Mesenchymal stem cell (in vitro differentiated cells and primary cell): ENCODE measurements at regions not wholly inside any gene's neighbourhood (a gene's known extent, or its start where the extent isn't known, plus 50 kb on each side); places are given as distances from the start of the nearest gene placed in this dataset.

Experiments
- DNase-seq: peaks from one replicate; pipeline ENCODE4 v3.0.0-alpha.2; 2013
- H2AFZ ChIP-seq: one replicate; pipeline ENCODE4 v1.6.1; 2013; ENCODE audit warnings: low read depth, mild to moderate bottlenecking, control low read depth, inconsistent platforms, low read length, moderate library complexity
- H2AK5ac ChIP-seq: 2 replicates; pipeline ENCODE4 v1.6.1; 2013; ENCODE audit warnings: low read length, moderate library complexity, mild to moderate bottlenecking, inconsistent platforms; ENCODE audit not compliant: severe bottlenecking
- H2BK120ac ChIP-seq: one replicate; pipeline ENCODE4 v1.6.1; 2013; ENCODE audit warnings: low read depth, mild to moderate bottlenecking, inconsistent platforms, low read length, moderate library complexity
- H2BK12ac ChIP-seq, 2 experiments: one replicate each; pipeline ENCODE4 v1.6.1; 2013; ENCODE audit warnings: inconsistent platforms in 2 of 2, low read length in 2 of 2, mild to moderate bottlenecking in 2 of 2, moderate library complexity in 2 of 2, control low read depth in 1 of 2
- H2BK15ac ChIP-seq: one replicate; pipeline ENCODE4 v1.6.1; 2013; ENCODE audit warnings: mild to moderate bottlenecking, low read depth, inconsistent platforms; ENCODE audit not compliant: poor library complexity, severe bottlenecking
- H2BK5ac ChIP-seq: 2 replicates; pipeline ENCODE4 v1.6.1; 2013; ENCODE audit warnings: low read depth, mild to moderate bottlenecking, low read length, control low read depth, inconsistent platforms; ENCODE audit not compliant: poor library complexity, severe bottlenecking
- H3K14ac ChIP-seq, 2 experiments: one replicate each; pipeline ENCODE4 v1.6.1; 2013; ENCODE audit warnings: inconsistent platforms in 2 of 2, low read length in 2 of 2, control low read depth in 1 of 2, mild to moderate bottlenecking in 1 of 2, moderate library complexity in 1 of 2
- H3K18ac ChIP-seq, 2 experiments: one replicate each; pipeline ENCODE4 v1.6.1; 2013; ENCODE audit warnings: inconsistent platforms in 2 of 2, low read length in 2 of 2, control low read depth in 1 of 2, low read depth in 1 of 2, mild to moderate bottlenecking in 1 of 2
- H3K23ac ChIP-seq, 2 experiments: one replicate each; pipeline ENCODE4 v1.6.1; 2013; ENCODE audit warnings: inconsistent platforms in 2 of 2, low read length in 2 of 2, mild to moderate bottlenecking in 2 of 2, moderate library complexity in 2 of 2, control low read depth in 1 of 2
- H3K27ac ChIP-seq: 2 replicates; pipeline ENCODE4 v1.5.1; 2013; ENCODE audit warnings: mild to moderate bottlenecking, moderate library complexity, low read length, control low read depth, inconsistent platforms; ENCODE audit not compliant: poor library complexity, severe bottlenecking
- H3K27me3 ChIP-seq, 2 experiments: 2 replicates each; pipeline versions ENCODE4 v1.6.1 to v1.7.0; 2013; ENCODE audit warnings: low read length in 2 of 2, mild to moderate bottlenecking in 2 of 2, moderate library complexity in 2 of 2, control low read depth in 1 of 2, inconsistent platforms in 1 of 2; ENCODE audit not compliant: control insufficient read depth in 1 of 2, insufficient read depth in 1 of 2
- H3K36me3 ChIP-seq, 2 experiments: 2 replicates each; pipeline versions ENCODE4 v1.6.1 to v1.7.0; 2013; ENCODE audit warnings: low read length in 2 of 2, control low read depth in 1 of 2, inconsistent platforms in 1 of 2, low read depth in 1 of 2, mild to moderate bottlenecking in 1 of 2; ENCODE audit not compliant: insufficient read depth in 2 of 2, control insufficient read depth in 1 of 2
- H3K4ac ChIP-seq, 2 experiments: one replicate each; pipeline ENCODE4 v1.6.1; 2013; ENCODE audit warnings: inconsistent platforms in 2 of 2, low read length in 2 of 2, mild to moderate bottlenecking in 2 of 2, moderate library complexity in 2 of 2, control low read depth in 1 of 2, low read depth in 1 of 2
- H3K4me1 ChIP-seq: 2 replicates; pipeline ENCODE4 v1.6.1; 2013; ENCODE audit warnings: low read depth, low read length, control low read depth; ENCODE audit not compliant: control insufficient read depth, insufficient read depth
- H3K4me2 ChIP-seq: 2 replicates; pipeline ENCODE4 v1.6.1; 2013; ENCODE audit warnings: low read length, mild to moderate bottlenecking, inconsistent platforms; ENCODE audit not compliant: poor library complexity, severe bottlenecking
- H3K4me3 ChIP-seq, 2 experiments: 2 replicates each; pipeline versions ENCODE4 v1.5.1 to v1.7.0; 2013; ENCODE audit warnings: low read length in 2 of 2, mild to moderate bottlenecking in 2 of 2, control low read depth in 1 of 2, low read depth in 1 of 2; ENCODE audit not compliant: insufficient read depth in 1 of 2
- H3K79me1 ChIP-seq: replicated peaks from 2 replicates; pipeline ENCODE4 v1.6.1; 2013; ENCODE audit warnings: mild to moderate bottlenecking, control low read depth, low read length, inconsistent platforms; ENCODE audit not compliant: poor library complexity, severe bottlenecking
- H3K9ac ChIP-seq: 2 replicates; pipeline ENCODE4 v1.7.0; 2013; ENCODE audit warnings: mild to moderate bottlenecking, low read length, moderate library complexity
- H3K9me3 ChIP-seq: 2 replicates; pipeline ENCODE4 v1.7.0; 2013; ENCODE audit warnings: mild to moderate bottlenecking, low read length; ENCODE audit not compliant: control insufficient read depth
- H4K8ac ChIP-seq: one replicate; pipeline ENCODE4 v1.6.1; 2013; ENCODE audit warnings: inconsistent platforms, mild to moderate bottlenecking, low read length, moderate library complexity
- H4K91ac ChIP-seq: one replicate; pipeline ENCODE4 v1.6.1; 2013; ENCODE audit warnings: mild to moderate bottlenecking, low read length, inconsistent platforms
- WGBS: methylation state at CpG from one replicate; pipeline ENCODE4 v1.1.7; 2013; ENCODE audit warnings: mixed read lengths; 5-methylcytosine and 5-hydroxymethylcytosine counted together

DNA sequence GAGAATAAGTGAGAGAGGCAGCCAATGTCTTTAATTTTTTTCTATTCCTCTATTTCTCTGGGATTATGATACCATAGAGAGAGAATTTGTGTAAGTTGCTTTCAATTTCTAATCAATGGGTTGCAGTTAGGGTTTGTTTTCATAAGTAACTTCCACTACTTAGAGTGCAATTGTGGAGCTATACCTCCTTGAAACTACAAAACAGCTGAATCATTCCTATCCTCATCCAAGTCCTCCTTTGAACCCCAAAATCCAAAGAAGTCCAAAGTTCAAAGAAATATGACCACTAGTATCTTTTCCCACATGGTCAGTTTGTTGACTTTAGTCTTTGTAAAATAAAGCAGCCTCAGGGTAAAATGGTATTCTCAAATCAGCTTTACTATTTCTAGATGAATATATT is 1085.4 kb upstream of the INTU start:
- no peak for DNase-seq
- Histone ChIP-seq H2BK15ac (no peak overlapping the region), H3K18ac (no peak overlapping the region)

DNA sequence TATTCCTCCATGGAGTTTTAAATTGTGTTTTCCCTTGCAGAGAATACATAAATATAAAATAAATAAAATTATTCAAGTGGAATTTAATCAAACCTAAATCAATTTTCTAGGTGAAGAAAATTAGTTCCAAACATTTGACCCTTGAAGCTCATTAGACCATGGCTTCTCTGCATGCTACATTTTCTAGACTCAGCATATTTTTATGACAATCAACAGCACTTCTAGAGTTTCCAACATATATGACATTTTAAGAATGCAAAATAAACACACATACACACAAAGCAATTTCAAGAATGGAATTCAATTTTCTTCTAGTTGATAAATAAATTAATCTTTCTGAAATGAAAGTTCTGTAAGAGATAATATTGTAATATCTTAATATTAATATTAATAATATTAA is 1083.9 kb upstream of the INTU start:
- Histone ChIP-seq H3K4me3 (no peak overlapping the region), H3K27me3 (no peaks in the 10 kb centered on the region), H3K79me1 (no peaks in the 10 kb centered on the region), H2AFZ (no peak overlapping the region), H2AK5ac (no peak overlapping the region), H2BK120ac (no peak overlapping the region), H3K23ac (no peak overlapping the region), H3K9me3 (no peaks in the 10 kb centered on the region), H3K4ac (no peak overlapping the region), H3K27ac (no peak overlapping the region), H2BK12ac (no peak overlapping the region), H2BK5ac (no peak overlapping the region), H3K18ac (no peak overlapping the region), H3K4me1 (no peaks in the 10 kb centered on the region), H4K8ac (no peak overlapping the region), H3K9ac (no peak overlapping the region), H3K36me3 (no peaks in the 10 kb centered on the region), H3K4me2 (no peak overlapping the region), H2BK15ac (no peak overlapping the region), H4K91ac (no peak overlapping the region), H3K14ac (no peak overlapping the region)
- DNase-seq = no peak

More for the DNA sequence above, 1085.4 kb upstream of the INTU start:
- Histone ChIP-seq H2AK5ac (no peak overlapping the region), H3K14ac (no peak overlapping the region), H4K91ac (no peak overlapping the region), H3K4me3 (no peak overlapping the region), H3K27ac (no peak overlapping the region), H3K79me1 (no peaks in the 10 kb centered on the region), H2BK5ac (no peak overlapping the region), H3K4ac (no peak overlapping the region), H3K23ac (no peak overlapping the region), H3K36me3 (no peaks in the 10 kb centered on the region), H3K9me3 (no peaks in the 10 kb centered on the region), H3K4me2 (no peak overlapping the region), H3K4me1 (no peaks in the 10 kb centered on the region), H2BK12ac (no peak overlapping the region), H2AFZ (no peak overlapping the region), H3K9ac (no peak overlapping the region), H2BK120ac (no peak overlapping the region), H3K27me3 (no peaks in the 10 kb centered on the region), H4K8ac (no peak overlapping the region)

DNA sequence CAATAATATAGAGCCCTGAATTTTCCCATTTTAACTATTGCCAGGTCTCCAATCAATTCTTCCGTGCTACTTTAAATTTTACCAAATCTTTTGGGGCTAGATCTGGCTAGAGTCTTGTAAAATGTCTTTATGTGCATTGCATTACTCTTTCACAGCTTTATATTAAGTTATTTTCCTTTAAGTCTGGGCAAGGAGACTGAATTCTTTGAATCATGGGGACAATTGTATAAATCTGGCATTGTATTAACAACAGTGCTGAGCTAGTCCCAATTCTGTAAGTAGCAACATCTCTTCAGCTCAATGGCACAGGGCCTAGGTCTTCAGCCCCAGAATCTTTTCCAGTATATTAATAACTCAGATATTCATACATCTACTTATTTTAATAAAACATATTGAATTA is 1080.4 kb upstream of the INTU start:
- Histone ChIP-seq H3K9me3 (no peaks in the 10 kb centered on the region), H3K4me3 (no peak overlapping the region), H4K8ac (no peak overlapping the region), H3K79me1 (no peaks in the 10 kb centered on the region), H3K18ac (no peak overlapping the region), H3K4me1 (no peaks in the 10 kb centered on the region), H2BK120ac (no peak overlapping the region), H2BK12ac (no peak overlapping the region), H3K27ac (no peak overlapping the region), H3K36me3 (no peaks in the 10 kb centered on the region), H4K91ac (no peak overlapping the region), H2AFZ (no peak overlapping the region), H3K23ac (no peak overlapping the region), H2BK15ac (no peak overlapping the region), H3K4me2 (no peak overlapping the region), H3K27me3 (no peaks in the 10 kb centered on the region), H3K14ac (no peak overlapping the region), H3K9ac (no peak overlapping the region), H2BK5ac (no peak overlapping the region), H3K4ac (no peak overlapping the region), H2AK5ac (no peak overlapping the region)
- WGBS = no CpG with 5 or more reads among the region's 1 CpG
- no peak for DNase-seq

DNA sequence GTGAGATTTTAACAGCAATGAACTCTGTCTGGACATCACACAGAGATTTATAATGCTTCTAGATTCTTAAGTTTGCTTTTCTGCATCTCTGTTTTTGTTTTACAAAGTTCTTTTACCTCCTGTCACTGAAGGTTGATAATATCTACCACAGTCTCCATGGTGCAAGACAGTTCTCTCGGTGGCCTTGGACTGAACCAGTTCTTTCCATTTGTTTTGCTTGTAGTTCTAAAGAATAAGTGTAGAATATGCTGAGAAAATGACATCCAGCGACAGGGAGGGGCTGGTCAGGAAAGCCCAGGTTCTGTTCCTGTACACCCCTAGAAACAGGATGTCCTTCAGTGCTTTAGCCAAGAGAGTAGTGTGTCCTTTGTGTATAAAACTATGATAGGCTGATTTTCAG is 1079.5 kb upstream of the INTU start:
- Histone ChIP-seq H3K14ac (no peak overlapping the region), H3K27ac (no peak overlapping the region), H2AK5ac (no peak overlapping the region), H3K9ac (no peak overlapping the region), H2BK15ac (no peak overlapping the region), H3K4me3 (no peak overlapping the region), H2BK5ac (no peak overlapping the region), H2AFZ (no peak overlapping the region), H3K27me3 (no peaks in the 10 kb centered on the region), H3K23ac (no peak overlapping the region), H4K8ac (no peak overlapping the region), H3K36me3 (no peaks in the 10 kb centered on the region), H3K4me2 (no peak overlapping the region), H3K9me3 (no peaks in the 10 kb centered on the region), H3K4me1 (no peaks in the 10 kb centered on the region), H3K79me1 (no peaks in the 10 kb centered on the region), H4K91ac (no peak overlapping the region), H2BK120ac (no peak overlapping the region), H3K4ac (no peak overlapping the region), H2BK12ac (no peak overlapping the region), H3K18ac (no peak overlapping the region)
- DNase-seq = no peak
- WGBS = 61% methylated on average over 2 of the region's 2 CpGs
